ENCODE measurements at regions not wholly inside any gene's neighbourhood (a gene's known extent, or its start where the extent isn't known, plus 50 kb on each side); places are given as distances from the start of the nearest gene placed in this dataset.

GRCh38 chr15:59953392-59953883 lies 50.7 kb upstream of the FOXB1 start:
- DNase-seq = no peak

- DNase-seq = no peak
These were observed 51.2 kb upstream of the FOXB1 start for GRCh38 chr15:59952960-59953359.

GRCh38 chr15:59950603-59951388 lies 53.3 kb upstream of the FOXB1 start:
- DNase-seq = no peak

GRCh38 chr15:59948924-59949613 lies 55.0 kb upstream of the FOXB1 start:
- DNase-seq = no peak

GRCh38 chr15:59946084-59946483 lies 58.0 kb upstream of the FOXB1 start:
- no peak for DNase-seq

GRCh38 chr15:59945036-59945435 lies 59.1 kb upstream of the FOXB1 start:
- no peak for DNase-seq

- no peak for DNase-seq
These were observed 62.5 kb upstream of the FOXB1 start for GRCh38 chr15:59941612-59942011.

GRCh38 chr15:59940928-59941327 lies 63.2 kb upstream of the FOXB1 start:
- no peak for DNase-seq

GRCh38 chr15:59940456-59940855 lies 63.7 kb upstream of the FOXB1 start:
- no peak for DNase-seq

GRCh38 chr15:59936741-59937140 lies 67.4 kb upstream of the FOXB1 start:
- DNase-seq = no peak

- DNase-seq = no peak
These were observed 70.5 kb upstream of the FOXB1 start for GRCh38 chr15:59933607-59934006.

GRCh38 chr15:59931646-59932261 lies 72.4 kb upstream of the FOXB1 start:
- DNase-seq = no peak

- DNase-seq = no peak
These were observed 79.1 kb upstream of the FOXB1 start for GRCh38 chr15:59924812-59925522.

GRCh38 chr15:59924096-59924495 lies 80.0 kb upstream of the FOXB1 start:
- no peak for DNase-seq

GRCh38 chr15:59923508-59923907 lies 80.6 kb upstream of the FOXB1 start:
- DNase-seq = no peak

- DNase-seq = peak; percentile 28
These were observed 84.8 kb upstream of the FOXB1 start for GRCh38 chr15:59918994-59919951.

GRCh38 chr15:59917504-59918157 lies 86.5 kb upstream of the FOXB1 start:
- DNase-seq = peak; percentile 73

GRCh38 chr15:59906046-59906445 lies 98.1 kb upstream of the FOXB1 start:
- no peak for DNase-seq

- no peak for DNase-seq
These were observed 98.9 kb upstream of the FOXB1 start for GRCh38 chr15:59905176-59905575.

- no peak for DNase-seq
These were observed 99.5 kb upstream of the FOXB1 start for GRCh38 chr15:59904450-59905135.

- no peak for DNase-seq
These were observed 107.4 kb upstream of the FOXB1 start for GRCh38 chr15:59896663-59897074.

All from CD4-positive, alpha-beta T cell treated with Interleukin-10 for 1 hour (primary cell).